K562 (cell line): ENCODE measurements at regions not wholly inside any gene's neighbourhood (a gene's known extent, or its start where the extent isn't known, plus 50 kb on each side); places are given as distances from the start of the nearest gene placed in this dataset.

Experiments used
- ATAC-seq: fragments of 200-7000 bp; cut with Tn5 transposase; 3 replicates; pipeline ENCODE4 v1.9.1; 2020; ENCODE audit warnings: moderate library complexity
- BruUV-seq: library from RNA; stranded (reverse); fragments of 400-500 nt; replicated peaks from 2 replicates; lab custom pipeline; 2021; lab: Mats Ljungman, UMichigan
- CTCF ChIA-PET: fragments of 300-600 bp; formaldehyde crosslinking; extraction: SDS; loops from one replicate; lab custom pipeline; 2021; ENCODE audit warnings: low intra/inter-chr PET ratio; lab: Yijun Ruan, JAX
- POLR2A ChIA-PET: fragments of 300-600, 350-650 bp; sonication (Branson Sonifier 250); formaldehyde crosslinking; extraction: SDS; loops from one replicate; lab custom pipeline; 2021; ENCODE audit warnings: antibody characterized with exemption, inconsistent platforms; lab: Yijun Ruan, JAX
- DNase-seq, 4 experiments: peaks; one replicate each; pipeline versions ENCODE4 v3.0.0 to v3.0.0-alpha.2; 2011 to 2018; ENCODE audit warnings: low spot score in 3 of 4, mixed read lengths in 3 of 4; ENCODE audit errors: extremely low read depth in 1 of 4
- FAIRE-seq: peaks from 2 replicates; lab custom pipeline; 2011; peaks lifted over from hg19 to GRCh38; lab: Jason Lieb, UNC
- H2AFZ ChIP-seq: 2 replicates; pipeline ENCODE4 v1.6.0; 2011; ENCODE audit warnings: low read depth, low read length, control low read depth, inconsistent platforms
- H3K27ac ChIP-seq: fragments of 200-600 bp; 3 replicates; pipeline ENCODE4 v1.8.0; 2011; ENCODE audit warnings: low read depth, mild to moderate bottlenecking, control low read depth, inconsistent platforms, low read length, moderate library complexity, mixed read lengths; ENCODE audit errors: extremely low read depth
- H3K27me3 ChIP-seq, 2 experiments: fragments of 300-600 bp in 1 of 2; 2 replicates in 1 of 2; 3 replicates in 1 of 2; pipeline versions ENCODE4 v1.6.0 to v1.8.0; 2011; ENCODE audit warnings: inconsistent platforms in 2 of 2, low read length in 2 of 2, mild to moderate bottlenecking in 1 of 2, mixed read lengths in 1 of 2, moderate library complexity in 1 of 2; ENCODE audit not compliant: control insufficient read depth in 2 of 2, insufficient read depth in 2 of 2
- H3K36me3 ChIP-seq: fragments of 300-600 bp; 3 replicates; pipeline ENCODE4 v1.8.0; 2011; ENCODE audit warnings: mild to moderate bottlenecking, low read length, inconsistent platforms; ENCODE audit not compliant: control insufficient read depth, insufficient read depth
- H3K4me1 ChIP-seq, 2 experiments: fragments of 200-600 bp in 1 of 2; replicated peaks in 1 of 2; 2 replicates in 1 of 2; 3 replicates in 1 of 2; pipeline versions ENCODE4 v1.5.1 to v1.8.0; 2011; ENCODE audit warnings: inconsistent platforms in 2 of 2, low read length in 2 of 2, mild to moderate bottlenecking in 1 of 2, mixed read lengths in 1 of 2, moderate library complexity in 1 of 2; ENCODE audit not compliant: control insufficient read depth in 2 of 2, insufficient read depth in 2 of 2
- H3K4me2 ChIP-seq: 2 replicates; pipeline ENCODE4 v1.6.1; 2011; ENCODE audit warnings: low read length, control low read depth, inconsistent platforms, mixed read lengths; ENCODE audit not compliant: insufficient read depth
- H3K4me3 ChIP-seq: fragments of 200-600 bp; sonication (generic), shearing (Covaris generic); 2 replicates; pipeline ENCODE4 v1.5.1; 2016; ENCODE audit warnings: control low read depth, inconsistent platforms
- H3K79me2 ChIP-seq: fragments of 200-600 bp; 3 replicates; pipeline ENCODE4 v1.8.0; 2011; ENCODE audit warnings: low read length, inconsistent platforms; ENCODE audit not compliant: control insufficient read depth, insufficient read depth
- H3K9ac ChIP-seq, 2 experiments: 2 replicates each; pipeline versions ENCODE4 v1.6.0 to v1.6.1; 2011; ENCODE audit warnings: low read depth in 2 of 2, low read length in 2 of 2, control low read depth in 1 of 2, inconsistent platforms in 1 of 2, mild to moderate bottlenecking in 1 of 2, mixed read lengths in 1 of 2; ENCODE audit not compliant: insufficient read depth in 1 of 2
- H3K9me1 ChIP-seq: one replicate; pipeline ENCODE4 v1.6.0; 2011; ENCODE audit warnings: inconsistent platforms, mild to moderate bottlenecking, low read length, moderate library complexity; ENCODE audit not compliant: control insufficient read depth, insufficient read depth
- H3K9me3 ChIP-seq: replicated peaks from 2 replicates; pipeline ENCODE4 v1.5.1; 2011; ENCODE audit warnings: low read depth, low read length, inconsistent platforms; ENCODE audit not compliant: control insufficient read depth, insufficient read depth
- H4K20me1 ChIP-seq: replicated peaks from 2 replicates; pipeline ENCODE4 v1.6.1; 2011; ENCODE audit warnings: low read length, inconsistent platforms, mixed read lengths; ENCODE audit not compliant: control insufficient read depth, insufficient read depth
- CBFA2T3 ChIP-seq: fragments of 450-650 bp; IDR thresholded peaks from 2 replicates; pipeline ENCODE4 v1.6.1; 2017
- GATA2 ChIP-seq: sonication (generic); formaldehyde crosslinking; IDR thresholded peaks from 2 replicates; pipeline ENCODE4 v1.4.0; 2020; ENCODE audit warnings: mild to moderate bottlenecking, missing genetic modification reagents
- KLF10 ChIP-seq: fragments of 250-450 bp; sonication (Bioruptor Pico); IDR thresholded peaks from 2 replicates; pipeline ENCODE4 v1.6.1; 2021; ENCODE audit warnings: matching md5 sums
- MTA3 ChIP-seq: fragments of 450-650 bp; formaldehyde crosslinking; IDR thresholded peaks from 2 replicates; pipeline ENCODE4 v1.6.1; 2017; ENCODE audit warnings: mild to moderate bottlenecking, borderline replicate concordance
- NR2C2 ChIP-seq, 2 experiments: fragments of 200-800 bp in 1 of 2; sonication (Bioruptor generic) in 1 of 2; sonication (generic) in 1 of 2; formaldehyde crosslinking in 1 of 2; IDR thresholded peaks; 2 replicates each; pipeline versions ENCODE4 v1.6.1 to v1.8.0; 2016 to 2022; ENCODE audit warnings: mild to moderate bottlenecking in 1 of 2, missing compliant biosample characterization in 1 of 2, missing genetic modification characterization in 1 of 2, missing genetic modification reagents in 1 of 2
- NR4A1 ChIP-seq, 2 experiments: fragments of 250-450 bp in 1 of 2; fragments of 450-650 bp in 1 of 2; sonication (Bioruptor Pico) in 1 of 2; IDR thresholded peaks; 2 replicates each; pipeline versions ENCODE4 v1.4.0 to v1.6.1; 2016 to 2020; ENCODE audit warnings: mild to moderate bottlenecking in 2 of 2, missing compliant biosample characterization in 1 of 2, missing genetic modification characterization in 1 of 2, moderate library complexity in 1 of 2
- PTTG1 ChIP-seq: fragments of 450-650 bp; IDR thresholded peaks from 2 replicates; pipeline ENCODE4 v1.6.1; 2016; ENCODE audit warnings: low read depth, mild to moderate bottlenecking, missing genetic modification characterization, missing compliant biosample characterization
- ZFP36 ChIP-seq: fragments of 150-350 bp; IDR thresholded peaks from 2 replicates; pipeline ENCODE4 v1.6.1; 2018; ENCODE audit warnings: low read length, low read depth; ENCODE audit not compliant: partially characterized antibody
- WGBS: fragments of 100-300 bp; shearing (Covaris generic); methylation state at CpG from one replicate; pipeline ENCODE4 v1.1.6; 2016; ENCODE audit warnings: low coverage, mixed read lengths; ENCODE audit not compliant: insufficient coverage; ENCODE audit errors: missing lambda C conversion rate; 5-methylcytosine and 5-hydroxymethylcytosine counted together
- in situ Hi-C: fragments of 300-500 bp; cut with MboI; formaldehyde crosslinking; loops from 4 replicates; pipeline ENCODE4 v1.15.0; 2018; ENCODE audit warnings: inconsistent platforms, mixed read lengths
- intact Hi-C: fragments of 100-400 bp; cut with micrococcal nuclease; formaldehyde crosslinking; loops from 2 replicates; pipeline ENCODE4 v1.14.2; 2022
- TF ChIP-seq, protein P1 (sequence below): fragments of 450-650 bp; IDR thresholded peaks from 2 replicates; pipeline ENCODE4 v1.6.1; 2016
- TF ChIP-seq, protein P2 (sequence below): sonication (generic); formaldehyde crosslinking; IDR thresholded peaks from 2 replicates; pipeline ENCODE4 v1.8.0; 2022; ENCODE audit warnings: missing genetic modification reagents, mild to moderate bottlenecking, moderate library complexity, borderline replicate concordance
- TF ChIP-seq, protein P3 (sequence below): fragments of 450-650 bp; IDR thresholded peaks from 2 replicates; pipeline ENCODE4 v1.6.1; 2016; ENCODE audit warnings: borderline replicate concordance
- TF ChIP-seq, protein P4 (sequence below): sonication (generic); formaldehyde crosslinking; IDR thresholded peaks from 2 replicates; pipeline ENCODE4 v1.8.1; 2023; ENCODE audit warnings: mild to moderate bottlenecking, missing genetic modification reagents

DNA sequence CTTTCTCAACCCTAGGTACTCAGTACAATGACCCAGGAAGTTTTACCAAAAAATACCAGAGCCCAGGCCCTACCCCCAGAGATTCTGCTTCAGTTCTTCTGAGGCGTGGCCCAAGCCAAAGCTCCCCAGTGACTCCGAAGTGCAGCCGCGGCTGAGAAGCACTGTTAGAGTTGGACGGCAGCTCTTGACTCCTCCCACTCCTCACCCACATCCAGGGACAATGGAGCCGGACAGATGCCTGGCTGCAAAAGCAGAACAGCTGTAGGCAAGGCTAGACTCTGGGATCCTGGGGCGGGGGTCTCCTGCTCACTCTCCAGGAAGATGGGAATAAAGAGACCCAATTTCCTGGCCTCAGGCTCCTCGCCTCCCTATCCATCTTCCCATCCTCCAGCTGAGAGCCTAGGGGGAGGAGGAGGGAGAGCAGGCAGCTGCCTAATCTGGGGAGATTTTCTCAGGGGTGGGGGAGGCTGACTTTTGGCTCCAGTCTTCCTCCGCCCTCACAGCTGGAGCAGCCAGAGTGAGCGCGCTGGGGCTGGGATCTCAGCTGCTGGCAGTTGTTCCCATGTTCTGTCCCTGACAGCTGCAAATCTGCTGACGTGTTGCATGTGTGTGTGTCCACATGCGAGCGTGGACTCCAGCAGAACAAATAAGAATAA lies 223.8 kb downstream of the OPA1 start:
- peak overlapping the region in 1 of 2 experiments; percentile 57; a peak in 1 of 4 replicates for H3K9ac ChIP-seq
- peak; percentile 92 for ATAC-seq
- no peak overlapping the region for H3K4me3 ChIP-seq
- H3K9me1 ChIP-seq, result no peaks in the 10 kb centered on the region
- no peaks in the 10 kb centered on the region for H3K79me2 ChIP-seq
- DNase-seq, result peak; percentile 52 to 78 (median 66)
- ChIA-PET POLR2A (interaction anchor here (0.6 to 2.0 kb wide), 13 partner anchors 10 to 508 kb away, joined by 3 to 16 read pairs (median 4); no protein-coding TSS in a partner anchor), CTCF (interaction anchor here (0.7 kb wide), 1 partner anchor 27 kb away, joined by 3 read pairs; no protein-coding TSS in a partner anchor)
- no peaks in the 10 kb centered on the region for H3K27me3 ChIP-seq
- 24% methylated on average over 14 of the region's 14 CpGs for WGBS
- FAIRE-seq, result peak; percentile 89
- in situ Hi-C loops (no loop called here), intact Hi-C loops (no loop called here)
- peak overlapping the region; percentile 50 for H3K4me2 ChIP-seq
- H3K4me1 ChIP-seq, result peaks cover 9 to 10% of the 10 kb centered on the region in 2 experiments; a peak in 4 of 5 replicates
- H3K9me3 ChIP-seq, result no peaks in the 10 kb centered on the region
- H3K27ac ChIP-seq, result no peak overlapping the region
- H4K20me1 ChIP-seq, result no peaks in the 10 kb centered on the region
- no TSS peak for BruUV-seq
- H2AFZ ChIP-seq, result peak overlapping the region; percentile 75
- no peaks in the 10 kb centered on the region for H3K36me3 ChIP-seq
- TF ChIP-seq, protein P1, sequence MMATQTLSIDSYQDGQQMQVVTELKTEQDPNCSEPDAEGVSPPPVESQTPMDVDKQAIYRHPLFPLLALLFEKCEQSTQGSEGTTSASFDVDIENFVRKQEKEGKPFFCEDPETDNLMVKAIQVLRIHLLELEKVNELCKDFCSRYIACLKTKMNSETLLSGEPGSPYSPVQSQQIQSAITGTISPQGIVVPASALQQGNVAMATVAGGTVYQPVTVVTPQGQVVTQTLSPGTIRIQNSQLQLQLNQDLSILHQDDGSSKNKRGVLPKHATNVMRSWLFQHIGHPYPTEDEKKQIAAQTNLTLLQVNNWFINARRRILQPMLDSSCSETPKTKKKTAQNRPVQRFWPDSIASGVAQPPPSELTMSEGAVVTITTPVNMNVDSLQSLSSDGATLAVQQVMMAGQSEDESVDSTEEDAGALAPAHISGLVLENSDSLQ, result peak; percentile 33; the same call in 1 of the 2 replicates
- TF ChIP-seq NR4A1 (CRISPR knock-in tag; IDR thresholded peaks at IDR 0.05), result no peak
- 0 out of 2 replicates have a peak, but pooled peaks have one; percentile 36 for TF ChIP-seq NR4A1 (tag; IDR thresholded peaks at IDR 0.05)
- TF ChIP-seq PTTG1 (tag), result no peak
- TF ChIP-seq NR2C2 (CRISPR knock-in tag; IDR thresholded peaks at IDR 0.05), result no peak
- peak; percentile 69 for TF ChIP-seq NR2C2 (tag; IDR thresholded peaks at IDR 0.05)
- TF ChIP-seq CBFA2T3, result peak; percentile 73
- TF ChIP-seq, protein P2, sequence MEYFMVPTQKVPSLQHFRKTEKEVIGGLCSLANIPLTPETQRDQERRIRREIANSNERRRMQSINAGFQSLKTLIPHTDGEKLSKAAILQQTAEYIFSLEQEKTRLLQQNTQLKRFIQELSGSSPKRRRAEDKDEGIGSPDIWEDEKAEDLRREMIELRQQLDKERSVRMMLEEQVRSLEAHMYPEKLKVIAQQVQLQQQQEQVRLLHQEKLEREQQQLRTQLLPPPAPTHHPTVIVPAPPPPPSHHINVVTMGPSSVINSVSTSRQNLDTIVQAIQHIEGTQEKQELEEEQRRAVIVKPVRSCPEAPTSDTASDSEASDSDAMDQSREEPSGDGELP (CRISPR knock-in tag), result peak; percentile 97
- TF ChIP-seq, protein P3, sequence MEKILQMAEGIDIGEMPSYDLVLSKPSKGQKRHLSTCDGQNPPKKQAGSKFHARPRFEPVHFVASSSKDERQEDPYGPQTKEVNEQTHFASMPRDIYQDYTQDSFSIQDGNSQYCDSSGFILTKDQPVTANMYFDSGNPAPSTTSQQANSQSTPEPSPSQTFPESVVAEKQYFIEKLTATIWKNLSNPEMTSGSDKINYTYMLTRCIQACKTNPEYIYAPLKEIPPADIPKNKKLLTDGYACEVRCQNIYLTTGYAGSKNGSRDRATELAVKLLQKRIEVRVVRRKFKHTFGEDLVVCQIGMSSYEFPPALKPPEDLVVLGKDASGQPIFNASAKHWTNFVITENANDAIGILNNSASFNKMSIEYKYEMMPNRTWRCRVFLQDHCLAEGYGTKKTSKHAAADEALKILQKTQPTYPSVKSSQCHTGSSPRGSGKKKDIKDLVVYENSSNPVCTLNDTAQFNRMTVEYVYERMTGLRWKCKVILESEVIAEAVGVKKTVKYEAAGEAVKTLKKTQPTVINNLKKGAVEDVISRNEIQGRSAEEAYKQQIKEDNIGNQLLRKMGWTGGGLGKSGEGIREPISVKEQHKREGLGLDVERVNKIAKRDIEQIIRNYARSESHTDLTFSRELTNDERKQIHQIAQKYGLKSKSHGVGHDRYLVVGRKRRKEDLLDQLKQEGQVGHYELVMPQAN, result no peak
- 0 out of 2 replicates have a peak, but pooled peaks have one; percentile 62 for TF ChIP-seq MTA3
- TF ChIP-seq GATA2 (CRISPR knock-in tag), result 0 out of 2 replicates have a peak, but pooled peaks have one; percentile 25
- peak; percentile 7 for TF ChIP-seq ZFP36
- no peak for TF ChIP-seq KLF10 (CRISPR knock-in tag)
- TF ChIP-seq, protein P4, sequence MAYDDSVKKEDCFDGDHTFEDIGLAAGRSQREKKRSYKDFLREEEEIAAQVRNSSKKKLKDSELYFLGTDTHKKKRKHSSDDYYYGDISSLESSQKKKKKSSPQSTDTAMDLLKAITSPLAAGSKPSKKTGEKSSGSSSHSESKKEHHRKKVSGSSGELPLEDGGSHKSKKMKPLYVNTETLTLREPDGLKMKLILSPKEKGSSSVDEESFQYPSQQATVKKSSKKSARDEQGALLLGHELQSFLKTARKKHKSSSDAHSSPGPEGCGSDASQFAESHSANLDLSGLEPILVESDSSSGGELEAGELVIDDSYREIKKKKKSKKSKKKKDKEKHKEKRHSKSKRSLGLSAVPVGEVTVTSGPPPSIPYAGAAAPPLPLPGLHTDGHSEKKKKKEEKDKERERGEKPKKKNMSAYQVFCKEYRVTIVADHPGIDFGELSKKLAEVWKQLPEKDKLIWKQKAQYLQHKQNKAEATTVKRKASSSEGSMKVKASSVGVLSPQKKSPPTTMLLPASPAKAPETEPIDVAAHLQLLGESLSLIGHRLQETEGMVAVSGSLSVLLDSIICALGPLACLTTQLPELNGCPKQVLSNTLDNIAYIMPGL (CRISPR knock-in tag), result no peak
